H9 (cell line): ENCODE measurements at regions not wholly inside any gene's neighbourhood (a gene's known extent, or its start where the extent isn't known, plus 50 kb on each side); places are given as distances from the start of the nearest gene placed in this dataset.
A peak's percentile ranks its signal among the peaks of the same experiment; 100 is the strongest.

Experiments used
- DNase-seq: peaks from one replicate; pipeline ENCODE4 v3.0.0-alpha.2; 2017
- H2AFZ ChIP-seq: one replicate; pipeline ENCODE4 v1.6.1; 2013; ENCODE audit warnings: mild to moderate bottlenecking, low read length, control low read depth, moderate library complexity
- H2AK5ac ChIP-seq: 2 replicates; pipeline ENCODE4 v1.6.1; 2013; ENCODE audit warnings: low read length, control low read depth, mixed read lengths; ENCODE audit not compliant: insufficient read length
- H2BK120ac ChIP-seq: one replicate; pipeline ENCODE4 v1.6.1; 2013; ENCODE audit warnings: low read depth, mild to moderate bottlenecking, low read length, control low read depth, inconsistent platforms; ENCODE audit not compliant: poor library complexity, severe bottlenecking
- H2BK12ac ChIP-seq: 2 replicates; pipeline ENCODE4 v1.6.1; 2013; ENCODE audit warnings: low read length, control low read depth, mixed read lengths, low read depth; ENCODE audit not compliant: insufficient read length
- H2BK15ac ChIP-seq: 2 replicates; pipeline ENCODE4 v1.6.1; 2013; ENCODE audit warnings: low read depth, low read length, control low read depth
- H2BK20ac ChIP-seq: one replicate; pipeline ENCODE4 v1.6.1; 2013; ENCODE audit warnings: low read depth, mild to moderate bottlenecking, low read length, control low read depth, inconsistent platforms; ENCODE audit not compliant: poor library complexity, severe bottlenecking
- H2BK5ac ChIP-seq: 2 replicates; pipeline ENCODE4 v1.6.1; 2013; ENCODE audit warnings: low read length, control low read depth, mixed read lengths; ENCODE audit not compliant: insufficient read length
- H3K14ac ChIP-seq: 2 replicates; pipeline ENCODE4 v1.6.1; 2013; ENCODE audit warnings: low read length, control low read depth; ENCODE audit not compliant: insufficient read depth
- H3K18ac ChIP-seq: 2 replicates; pipeline ENCODE4 v1.6.1; 2013; ENCODE audit warnings: low read depth, mild to moderate bottlenecking, mixed read lengths, low read length, control low read depth; ENCODE audit not compliant: insufficient read length
- H3K23ac ChIP-seq: 2 replicates; pipeline ENCODE4 v1.6.1; 2013; ENCODE audit warnings: low read length, control low read depth, mixed read lengths, low read depth; ENCODE audit not compliant: insufficient read length
- H3K23me2 ChIP-seq: 2 replicates; pipeline ENCODE4 v1.6.1; 2013; ENCODE audit warnings: low read depth, mild to moderate bottlenecking, mixed read lengths, low read length, control low read depth; ENCODE audit not compliant: insufficient read length, poor library complexity, severe bottlenecking
- H3K27ac ChIP-seq: 2 replicates; pipeline ENCODE4 v1.5.1; 2013; ENCODE audit warnings: low read length, control low read depth, mixed read lengths, low read depth; ENCODE audit not compliant: insufficient read length
- H3K27me3 ChIP-seq: 2 replicates; pipeline ENCODE4 v1.6.1; 2013; ENCODE audit warnings: low read length, control low read depth, inconsistent platforms; ENCODE audit not compliant: insufficient read depth
- H3K4ac ChIP-seq: 2 replicates; pipeline ENCODE4 v1.6.1; 2013; ENCODE audit warnings: low read depth, mild to moderate bottlenecking, control low read depth, inconsistent platforms, low read length, moderate library complexity
- H3K4me1 ChIP-seq: 2 replicates; pipeline ENCODE4 v1.6.1; 2013; ENCODE audit warnings: low read length, control low read depth, inconsistent platforms; ENCODE audit not compliant: insufficient read depth
- H3K4me2 ChIP-seq: 2 replicates; pipeline ENCODE4 v1.6.1; 2013; ENCODE audit warnings: low read length, control low read depth, mixed read lengths; ENCODE audit not compliant: insufficient read length, insufficient read depth
- H3K56ac ChIP-seq: 2 replicates; pipeline ENCODE4 v1.6.1; 2013; ENCODE audit warnings: low read depth, mild to moderate bottlenecking, mixed read lengths, low read length, control low read depth; ENCODE audit not compliant: insufficient read length
- H3K79me1 ChIP-seq: 2 replicates; pipeline ENCODE4 v1.6.1; 2013; ENCODE audit warnings: low read depth, mild to moderate bottlenecking, moderate library complexity, low read length, control low read depth, inconsistent platforms; ENCODE audit not compliant: insufficient read depth, poor library complexity, severe bottlenecking
- H3K79me2 ChIP-seq: 2 replicates; pipeline ENCODE4 v1.6.1; 2013; ENCODE audit warnings: low read length, control low read depth, inconsistent platforms; ENCODE audit not compliant: insufficient read depth
- H3K9ac ChIP-seq: 2 replicates; pipeline ENCODE4 v1.6.1; 2013; ENCODE audit warnings: low read length, control low read depth, mixed read lengths; ENCODE audit not compliant: insufficient read length; ENCODE audit errors: extremely low read depth
- H3K9me3 ChIP-seq: one replicate; pipeline ENCODE4 v1.6.1; 2013; ENCODE audit warnings: low read depth, low read length, inconsistent platforms; ENCODE audit not compliant: control insufficient read depth
- H3T11ph ChIP-seq: one replicate; pipeline ENCODE4 v1.6.1; 2013; ENCODE audit warnings: mild to moderate bottlenecking, low read length, control low read depth, inconsistent platforms
- H4K20me1 ChIP-seq: one replicate; pipeline ENCODE4 v1.6.1; 2013; ENCODE audit not compliant: control insufficient read depth, insufficient read length, insufficient read depth
- H4K5ac ChIP-seq: 2 replicates; pipeline ENCODE4 v1.6.1; 2013; ENCODE audit warnings: low read depth, mild to moderate bottlenecking, mixed read lengths, low read length, control low read depth; ENCODE audit not compliant: insufficient read length
- H4K8ac ChIP-seq: replicated peaks from 2 replicates; pipeline ENCODE4 v1.6.1; 2013; ENCODE audit warnings: low read length, control low read depth, mixed read lengths, low read depth; ENCODE audit not compliant: insufficient read length
- H4K91ac ChIP-seq: 2 replicates; pipeline ENCODE4 v1.6.1; 2013; ENCODE audit warnings: low read depth, mild to moderate bottlenecking, moderate library complexity, mixed read lengths, low read length, control low read depth; ENCODE audit not compliant: insufficient read length
- H3K27ac Mint-ChIP-seq, 3 experiments: 2 replicates in 2 of 3; 3 replicates in 1 of 3; pipeline ENCODE4 v1.8.0; 2020 to 2021; ENCODE audit warnings: mixed read lengths in 3 of 3, mild to moderate bottlenecking in 1 of 3, moderate library complexity in 1 of 3
- H3K27me3 Mint-ChIP-seq: 2 replicates; pipeline ENCODE4 v1.8.0; 2021; ENCODE audit warnings: low read depth, mild to moderate bottlenecking, moderate library complexity, mixed read lengths
- H3K36me3 Mint-ChIP-seq, 3 experiments: 2 replicates in 2 of 3; 3 replicates in 1 of 3; pipeline ENCODE4 v1.8.0; 2020 to 2021; ENCODE audit warnings: low read depth in 3 of 3, mixed read lengths in 3 of 3; ENCODE audit not compliant: insufficient read depth in 1 of 3
- H3K4me1 Mint-ChIP-seq, 2 experiments: 2 replicates each; pipeline ENCODE4 v1.8.0; 2020; ENCODE audit warnings: mixed read lengths in 2 of 2
- H3K4me3 Mint-ChIP-seq, 2 experiments: 2 replicates in 1 of 2; 3 replicates in 1 of 2; pipeline ENCODE4 v1.8.0; 2020 to 2021; ENCODE audit warnings: mild to moderate bottlenecking in 2 of 2, mixed read lengths in 2 of 2, moderate library complexity in 1 of 2
- H3K9me3 Mint-ChIP-seq, 2 experiments: 2 replicates in 1 of 2; 3 replicates in 1 of 2; pipeline ENCODE4 v1.8.0; 2020; ENCODE audit warnings: mild to moderate bottlenecking in 2 of 2, mixed read lengths in 2 of 2, moderate library complexity in 1 of 2
- WGBS: extraction: QIAGEN DNeasy Blood & Tissue Kit; methylation state at CpG from one replicate; pipeline ENCODE4 v1.1.7; 2013; ENCODE audit warnings: missing lambda C conversion rate, low lambda C conversion rate, mixed read lengths; ENCODE audit not compliant: insufficient read length; ENCODE audit errors: extremely low coverage; 5-methylcytosine and 5-hydroxymethylcytosine counted together
- TF ChIP-seq, protein P1 (sequence below): fragments of 200-600 bp; sonication (generic); conservative IDR thresholded peaks from 3 replicates; pipeline ENCODE4 v1.8.0; 2021; ENCODE audit warnings: antibody characterized with exemption, mild to moderate bottlenecking

DNA sequence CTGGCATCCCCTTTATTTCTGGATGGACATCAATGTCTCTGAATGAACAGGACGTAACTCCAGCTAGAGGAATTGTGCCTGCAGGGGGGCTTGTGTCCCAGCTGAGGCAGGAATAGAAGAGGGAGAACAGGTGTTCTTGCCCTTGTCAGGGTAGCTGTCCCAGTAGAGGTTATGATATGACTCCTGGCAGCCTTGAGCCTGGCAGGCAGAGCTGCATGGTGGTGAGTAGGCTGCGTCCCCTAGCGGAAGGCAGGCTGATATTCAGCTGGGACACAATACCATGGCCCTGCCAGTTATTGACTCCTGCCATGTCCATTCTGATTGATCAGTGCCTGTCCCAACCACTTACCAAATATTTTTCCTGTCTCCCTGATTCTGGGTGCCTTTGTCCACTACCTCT, 197.2 kb downstream of the RAP2A start:
- no peaks in the 10 kb centered on the region for H3K79me2 ChIP-seq
- no peak overlapping the region for H2BK12ac ChIP-seq
- Mint-ChIP-seq H3K27me3 (no peaks in the 10 kb centered on the region; the same call in 1 of the 2 replicates), H3K4me1 (peaks cover 6 to 10% of the 10 kb centered on the region in 2 experiments), H3K9me3 (peaks cover 3 to 11% of the 10 kb centered on the region in 2 experiments; a peak in 3 of 5 replicates), H3K4me3 (no peak overlapping the region), H3K27ac (no peak overlapping the region), H3K36me3 (no peaks in the 10 kb centered on the region)
- no peak overlapping the region for H3K56ac ChIP-seq
- H4K20me1 ChIP-seq, result peaks cover 2% of the 10 kb centered on the region
- no peak overlapping the region for H4K5ac ChIP-seq
- no peak overlapping the region for H2BK20ac ChIP-seq
- no peak overlapping the region for H3K18ac ChIP-seq
- no peaks in the 10 kb centered on the region for H3K9me3 ChIP-seq
- no peak overlapping the region for H2AK5ac ChIP-seq
- no peak overlapping the region for H3T11ph ChIP-seq
- no peak overlapping the region for H3K27ac ChIP-seq
- no peaks in the 10 kb centered on the region for H3K23me2 ChIP-seq
- TF ChIP-seq, protein P1, sequence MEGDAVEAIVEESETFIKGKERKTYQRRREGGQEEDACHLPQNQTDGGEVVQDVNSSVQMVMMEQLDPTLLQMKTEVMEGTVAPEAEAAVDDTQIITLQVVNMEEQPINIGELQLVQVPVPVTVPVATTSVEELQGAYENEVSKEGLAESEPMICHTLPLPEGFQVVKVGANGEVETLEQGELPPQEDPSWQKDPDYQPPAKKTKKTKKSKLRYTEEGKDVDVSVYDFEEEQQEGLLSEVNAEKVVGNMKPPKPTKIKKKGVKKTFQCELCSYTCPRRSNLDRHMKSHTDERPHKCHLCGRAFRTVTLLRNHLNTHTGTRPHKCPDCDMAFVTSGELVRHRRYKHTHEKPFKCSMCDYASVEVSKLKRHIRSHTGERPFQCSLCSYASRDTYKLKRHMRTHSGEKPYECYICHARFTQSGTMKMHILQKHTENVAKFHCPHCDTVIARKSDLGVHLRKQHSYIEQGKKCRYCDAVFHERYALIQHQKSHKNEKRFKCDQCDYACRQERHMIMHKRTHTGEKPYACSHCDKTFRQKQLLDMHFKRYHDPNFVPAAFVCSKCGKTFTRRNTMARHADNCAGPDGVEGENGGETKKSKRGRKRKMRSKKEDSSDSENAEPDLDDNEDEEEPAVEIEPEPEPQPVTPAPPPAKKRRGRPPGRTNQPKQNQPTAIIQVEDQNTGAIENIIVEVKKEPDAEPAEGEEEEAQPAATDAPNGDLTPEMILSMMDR, result peak; percentile 69
- no peak overlapping the region for H3K9ac ChIP-seq
- H4K8ac ChIP-seq, result no peak overlapping the region
- H3K23ac ChIP-seq, result no peak overlapping the region
- no peak overlapping the region for H3K14ac ChIP-seq
- H2BK5ac ChIP-seq, result no peak overlapping the region
- peak; percentile 74 for DNase-seq
- H4K91ac ChIP-seq, result no peak overlapping the region
- no peaks in the 10 kb centered on the region for H3K4me1 ChIP-seq
- WGBS, result no CpG with 5 or more reads among the region's 3 CpGs
- H2AFZ ChIP-seq, result no peak overlapping the region
- H2BK120ac ChIP-seq, result no peak overlapping the region
- no peak overlapping the region for H3K4ac ChIP-seq
- H2BK15ac ChIP-seq, result no peak overlapping the region
- H3K27me3 ChIP-seq, result no peaks in the 10 kb centered on the region
- H3K4me2 ChIP-seq, result no peak overlapping the region
- no peaks in the 10 kb centered on the region for H3K79me1 ChIP-seq
